AG10803 (cell line): ENCODE measurements at regions not wholly inside any gene's neighbourhood (a gene's known extent, or its start where the extent isn't known, plus 50 kb on each side); places are given as distances from the start of the nearest gene placed in this dataset.
"Not testable (repeated sequence)": the region's sequence is repeated elsewhere in the genome, so short reads cannot be mapped to it uniquely, and the experiment has no call there.

Source experiments
- DNase-seq: peaks from one replicate; pipeline ENCODE4 v3.0.0; 2010; ENCODE audit warnings: low read depth
- H3K4me3 ChIP-seq: 2 replicates; pipeline ENCODE4 v1.5.1; 2011; ENCODE audit warnings: mild to moderate bottlenecking, low read length, control low read depth
- CTCF ChIP-seq: conservative IDR thresholded peaks from 2 replicates; pipeline ENCODE4 v1.5.1; 2011; ENCODE audit warnings: mild to moderate bottlenecking, low read length, control low read depth, inconsistent platforms

- DNase-seq: no peak
Measured at GRCh38 chr3:135426508-135426907, 539.0 kb upstream of the PPP2R3A start.

GRCh38 chr3:135432402-135432801 is 533.1 kb upstream of the PPP2R3A start:
- TF ChIP-seq CTCF: no peak
- DNase-seq: no peak
- no peak overlapping the region for H3K4me3 ChIP-seq

More at GRCh38 chr3:135426508-135426907, 539.0 kb upstream of the PPP2R3A start:
- no peak for TF ChIP-seq CTCF
- H3K4me3 ChIP-seq: no peak overlapping the region

- not testable (repeated sequence) for DNase-seq, H3K4me3 ChIP-seq
Measured at GRCh38 chr3:135438889-135439597, 526.5 kb upstream of the PPP2R3A start.

GRCh38 chr3:135439632-135440031 is 525.9 kb upstream of the PPP2R3A start:
- not testable (repeated sequence) for DNase-seq, H3K4me3 ChIP-seq

- no peak overlapping the region for H3K4me3 ChIP-seq
- no peak for DNase-seq
- TF ChIP-seq CTCF: no peak
Measured at GRCh38 chr3:135440233-135440632, 525.3 kb upstream of the PPP2R3A start.

- DNase-seq: no peak
- TF ChIP-seq CTCF: no peak
- H3K4me3 ChIP-seq: no peak overlapping the region
Measured at GRCh38 chr3:135440746-135441145, 524.8 kb upstream of the PPP2R3A start.

- no peak for TF ChIP-seq CTCF
- no peak overlapping the region for H3K4me3 ChIP-seq
- no peak for DNase-seq
Measured at GRCh38 chr3:135444058-135444457, 521.5 kb upstream of the PPP2R3A start.

- TF ChIP-seq CTCF: no peak
Measured at GRCh38 chr3:135447483-135447882, 518.0 kb upstream of the PPP2R3A start.

More at GRCh38 chr3:135447483-135447882, 518.0 kb upstream of the PPP2R3A start:
- DNase-seq: no peak
- H3K4me3 ChIP-seq: no peak overlapping the region
